HG03460 (cell line): ENCODE measurements at regions not wholly inside any gene's neighbourhood (a gene's known extent, or its start where the extent isn't known, plus 50 kb on each side); places are given as distances from the start of the nearest gene placed in this dataset.

Experiments
- ATAC-seq: cut with Tn5 transposase; IDR thresholded peaks from one replicate; pipeline ENCODE4 v1.9.1; 2021; ENCODE audit not compliant: unreplicated experiment

- no peak for ATAC-seq
Measured at GRCh38 chr9:118283488-118283887, 579.3 kb downstream of the TLR4 start.

DNA sequence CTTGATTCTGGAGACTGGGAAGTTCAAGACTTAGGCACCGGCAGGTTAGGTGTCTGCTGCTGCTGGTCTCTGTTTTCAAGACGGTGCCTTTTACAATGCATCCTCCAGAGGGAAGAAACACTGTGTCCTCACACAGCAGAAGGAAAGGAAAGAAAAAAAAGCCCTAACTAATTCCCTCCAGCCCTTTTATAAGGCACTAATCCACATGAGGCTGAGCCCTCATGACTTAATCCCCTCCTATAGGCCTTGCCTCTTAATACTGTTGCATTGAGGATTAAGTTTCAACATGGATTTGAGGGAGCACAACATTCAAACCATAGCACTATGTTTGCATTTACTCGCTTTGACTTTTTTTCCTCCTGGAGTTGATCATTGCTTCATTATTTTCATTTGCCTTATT is 585.9 kb downstream of the TLR4 start:
- ATAC-seq, result no peak

DNA sequence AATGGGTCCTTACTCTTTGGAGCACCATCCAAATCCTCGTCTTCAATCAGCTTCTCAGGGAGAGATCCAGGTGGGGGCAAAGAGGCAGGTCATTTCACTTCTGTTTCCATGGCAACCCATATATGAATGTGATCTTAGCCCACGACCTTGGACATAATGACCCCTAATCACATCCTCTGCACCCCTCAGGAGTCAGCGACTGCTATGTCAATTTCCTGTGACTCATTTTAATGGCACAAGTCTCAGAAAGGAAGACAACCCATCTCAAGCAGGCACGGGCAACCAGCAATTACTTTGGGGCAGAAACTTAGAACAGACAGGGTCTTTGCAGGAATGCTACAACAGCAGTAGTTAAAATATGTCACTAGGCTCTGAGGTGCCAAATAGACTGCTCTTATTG is 591.2 kb downstream of the TLR4 start:
- ATAC-seq, result no peak

DNA sequence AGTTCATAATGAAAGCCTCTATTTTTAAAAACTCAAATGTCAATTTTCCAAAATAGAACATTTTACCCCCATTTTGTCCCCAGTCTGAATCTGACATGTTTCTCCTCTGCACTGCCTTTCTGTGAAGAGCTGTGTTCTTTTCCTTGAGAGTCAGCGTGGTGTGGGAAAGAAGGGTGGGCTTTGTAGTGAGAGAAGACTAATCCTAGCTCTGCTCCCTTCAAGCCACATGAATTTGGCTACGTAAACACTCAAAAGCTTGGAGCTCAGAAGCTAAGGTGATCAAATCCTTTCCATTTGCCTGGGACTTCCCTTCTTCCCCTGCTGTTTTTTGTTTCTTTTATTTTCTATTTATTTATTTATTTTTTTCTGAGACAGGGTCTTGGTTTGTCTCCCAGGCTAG is 598.5 kb downstream of the TLR4 start:
- ATAC-seq, result no peak

- no peak for ATAC-seq
Measured at GRCh38 chr9:118303216-118303615, 599.0 kb downstream of the TLR4 start.

DNA sequence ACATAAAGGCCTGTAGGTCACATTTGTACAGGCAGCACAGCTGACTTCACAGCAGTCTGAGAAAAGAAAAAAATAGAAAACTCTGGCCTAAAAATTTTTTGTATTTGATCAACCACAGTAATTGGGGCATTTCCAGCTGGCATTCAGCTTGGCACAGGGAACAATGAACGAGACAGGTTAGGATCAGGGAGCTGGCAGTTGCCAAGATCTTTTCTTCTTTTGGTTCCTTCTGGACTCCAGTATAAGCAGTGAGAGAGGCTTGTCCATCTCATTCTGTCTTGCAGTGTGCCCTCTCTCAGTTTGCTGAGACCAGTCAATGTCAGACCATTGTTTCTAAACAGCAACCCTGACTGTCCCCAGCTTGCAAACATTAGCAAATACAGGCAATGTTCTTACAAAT is 601.1 kb downstream of the TLR4 start:
- no peak for ATAC-seq

DNA sequence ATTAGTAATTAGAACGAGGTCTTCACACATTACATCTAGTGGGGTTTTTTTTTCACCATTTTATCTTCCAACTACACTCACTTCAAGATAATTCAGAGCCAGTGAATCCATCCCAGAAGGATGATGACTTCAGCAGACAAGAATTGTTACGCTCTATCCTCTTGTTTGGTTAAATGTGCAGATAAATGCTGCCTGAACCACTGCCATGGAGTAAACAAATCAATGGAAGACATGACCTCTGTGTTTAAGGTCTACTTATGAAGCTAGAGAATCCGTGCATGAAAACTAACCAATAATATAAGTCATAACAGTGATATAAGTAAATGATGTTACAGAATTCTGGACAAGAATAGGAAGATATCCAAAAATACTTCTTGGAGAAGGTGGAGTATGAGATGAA is 602.6 kb downstream of the TLR4 start:
- no peak for ATAC-seq

DNA sequence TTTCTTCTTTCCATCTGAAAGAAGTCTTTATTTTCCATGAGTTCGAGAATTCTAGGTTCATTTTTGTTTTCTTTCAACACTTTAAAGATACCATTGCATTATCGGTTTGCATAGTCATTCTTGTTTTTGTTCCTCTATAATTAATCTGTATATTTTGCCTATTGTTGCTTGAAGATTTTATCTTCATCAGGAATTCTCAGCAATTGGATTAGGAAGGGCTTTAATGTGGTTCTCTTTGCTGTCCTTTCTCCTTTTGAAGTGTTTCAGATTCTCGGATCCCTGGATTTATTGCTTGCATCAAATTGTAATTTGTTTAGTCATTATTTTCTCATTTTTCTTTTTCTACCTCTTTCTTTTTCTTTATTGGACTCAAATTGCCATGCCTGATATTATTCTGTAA is 609.8 kb downstream of the TLR4 start:
- ATAC-seq, result no peak

- ATAC-seq, result no peak
Measured at GRCh38 chr9:118316831-118317343, 612.7 kb downstream of the TLR4 start.

GRCh38 chr9:118318770-118319431 is 614.7 kb downstream of the TLR4 start:
- ATAC-seq, result no peak

DNA sequence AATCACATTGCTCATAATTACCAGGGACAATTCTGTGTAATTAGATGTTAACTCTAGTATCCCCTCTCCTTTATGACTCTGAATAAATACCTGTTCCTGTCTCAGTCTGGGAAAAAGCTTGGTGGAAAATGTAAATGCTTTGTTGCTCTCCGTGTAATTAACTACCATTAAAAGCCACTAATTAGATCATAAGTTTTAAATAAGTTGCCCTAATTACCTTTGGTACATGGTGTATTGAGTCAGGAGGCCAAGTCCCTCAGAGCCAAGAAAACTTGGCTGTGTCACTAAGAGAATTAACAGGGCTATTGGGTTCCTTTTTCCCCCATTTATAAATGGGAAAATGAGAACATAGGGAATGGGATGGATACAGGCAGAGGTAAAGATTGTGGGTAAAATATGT is 617.6 kb downstream of the TLR4 start:
- ATAC-seq, result no peak

- no peak for ATAC-seq
Measured at GRCh38 chr9:118324706-118325105, 620.5 kb downstream of the TLR4 start.

- no peak for ATAC-seq
Measured at GRCh38 chr9:118325757-118326156, 621.6 kb downstream of the TLR4 start.

GRCh38 chr9:118326326-118326725 is 622.1 kb downstream of the TLR4 start:
- no peak for ATAC-seq

DNA sequence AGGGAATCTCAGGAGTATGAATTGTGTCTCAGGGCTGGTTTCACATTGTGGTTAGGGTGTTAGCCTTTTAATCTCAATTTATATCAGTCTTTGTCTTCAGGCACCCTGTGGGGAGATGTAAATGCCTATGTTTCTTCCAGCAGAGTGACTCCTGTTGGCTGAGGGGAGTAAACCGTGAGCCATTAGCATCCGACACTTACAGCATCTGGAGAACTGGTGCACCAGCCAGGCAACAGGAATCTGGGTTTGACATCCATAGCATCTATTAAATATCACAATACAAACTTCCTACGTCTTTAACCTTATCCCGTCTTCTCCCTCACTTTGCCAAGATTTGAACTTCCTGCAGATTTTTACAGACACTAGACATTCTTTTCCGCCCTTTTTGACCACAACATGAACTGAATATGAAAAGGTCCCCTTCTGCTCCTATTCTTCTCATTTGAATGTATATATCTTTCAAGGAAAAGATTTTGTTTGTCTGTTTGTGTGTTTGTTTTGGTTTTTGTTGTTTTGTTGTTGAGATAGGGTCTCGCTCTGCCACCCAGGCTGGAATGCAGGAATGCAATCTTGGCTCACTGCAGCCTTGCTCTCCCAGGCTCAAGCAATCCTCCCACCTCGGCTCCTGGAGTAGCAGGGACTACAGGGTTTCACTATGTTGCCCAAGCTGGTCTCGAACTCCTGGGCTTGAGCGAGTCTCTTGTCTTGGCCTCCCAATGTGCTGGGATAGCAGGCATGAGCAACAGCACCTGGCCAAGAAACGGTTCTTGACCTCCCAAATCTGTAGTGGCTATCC is 626.2 kb downstream of the TLR4 start:
- no peak for ATAC-seq

DNA sequence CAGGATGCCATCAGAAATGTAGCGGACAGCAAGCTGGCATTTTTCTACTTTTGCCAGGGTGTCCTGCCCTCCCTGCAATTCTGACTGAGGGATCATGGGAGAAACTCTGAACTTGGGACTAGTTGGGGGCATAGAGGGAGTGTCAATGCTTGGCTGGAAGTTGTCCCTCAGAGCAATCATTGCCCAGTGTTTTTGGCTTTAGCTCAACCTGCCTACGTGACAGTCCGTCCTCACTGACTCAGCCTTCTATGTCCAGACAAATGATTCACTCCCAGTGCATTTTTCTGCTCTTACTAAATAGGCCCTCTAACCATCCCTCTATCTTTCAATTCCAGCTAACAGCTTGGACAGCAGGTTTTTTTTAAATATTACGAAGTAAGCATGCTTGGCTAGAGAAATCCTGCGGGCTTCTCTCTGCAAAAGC is 627.4 kb downstream of the TLR4 start:
- no peak for ATAC-seq

DNA sequence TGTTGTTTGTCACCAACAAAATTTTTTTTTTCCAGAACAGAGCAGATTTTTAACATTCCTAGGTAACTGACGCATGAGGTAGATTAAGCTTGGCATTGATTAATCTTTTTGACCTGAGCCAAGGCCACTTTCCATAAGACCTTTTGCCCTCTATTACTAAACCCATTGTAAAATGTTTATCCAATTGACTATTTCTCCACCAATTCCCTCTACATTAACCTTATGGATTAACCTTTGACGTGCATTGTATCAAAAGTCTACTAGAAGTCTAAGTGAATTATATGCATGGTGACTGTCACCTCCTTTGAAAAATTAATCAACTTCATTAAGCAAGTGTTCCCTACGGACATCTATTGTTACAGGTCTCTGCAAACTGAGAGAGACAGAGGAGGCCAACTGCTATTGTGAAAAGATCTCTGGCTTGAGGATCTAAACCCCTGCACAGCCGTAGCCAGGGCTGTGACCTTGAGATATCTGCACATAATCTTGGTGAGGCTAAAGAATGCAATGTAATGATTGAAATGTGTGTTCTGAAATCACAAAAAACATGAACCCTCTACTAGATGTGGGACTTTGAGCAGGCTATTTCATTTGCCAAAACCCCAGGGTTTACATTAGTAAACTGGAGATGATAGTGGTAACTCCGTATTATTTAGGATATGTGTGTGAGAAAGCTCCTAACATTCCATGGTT is 632.2 kb downstream of the TLR4 start:
- no peak for ATAC-seq

DNA sequence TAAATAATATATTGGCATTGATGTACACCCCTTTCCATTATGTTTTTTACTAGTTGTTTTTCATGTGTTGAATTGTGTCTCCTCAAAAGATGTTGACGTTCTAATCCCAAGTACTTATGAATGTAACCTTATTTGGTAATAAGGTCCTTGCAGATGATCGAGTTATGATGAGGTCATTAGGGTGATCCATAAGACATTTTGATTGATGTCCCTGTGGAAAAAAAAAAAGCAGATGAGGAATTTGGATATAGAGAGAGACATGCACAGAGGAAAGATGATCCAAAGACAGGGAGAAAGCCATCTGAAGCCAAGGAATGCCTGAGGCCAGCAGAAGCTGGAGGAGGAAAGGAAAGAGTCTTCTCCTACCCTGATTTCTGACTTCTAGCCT is 632.7 kb downstream of the TLR4 start:
- ATAC-seq, result no peak

DNA sequence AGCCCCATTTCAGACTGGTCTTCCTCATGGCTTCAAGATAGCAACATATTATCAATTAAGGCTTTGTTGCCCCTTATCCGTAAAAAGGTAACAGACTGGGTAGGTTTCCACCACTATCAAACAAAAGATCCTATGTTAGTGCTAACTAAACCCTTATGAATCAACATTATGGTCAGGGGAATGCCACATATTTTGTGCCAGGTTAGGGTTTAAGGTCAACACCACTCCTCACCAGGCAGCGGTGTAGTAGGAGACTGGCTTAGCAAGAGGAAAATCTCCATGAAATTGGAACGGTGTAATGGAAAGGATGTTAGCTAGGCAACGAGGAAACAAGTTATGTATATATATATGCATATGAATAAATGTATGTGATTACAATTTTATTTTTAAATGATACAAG is 655.8 kb downstream of the TLR4 start:
- no peak for ATAC-seq

- no peak for ATAC-seq
Measured at GRCh38 chr9:118362123-118362522, 657.9 kb downstream of the TLR4 start.

- no peak for ATAC-seq
Measured at GRCh38 chr9:118362596-118362995, 658.4 kb downstream of the TLR4 start.
